A549 (cell line): ENCODE measurements at regions not wholly inside any gene's neighbourhood (a gene's known extent, or its start where the extent isn't known, plus 50 kb on each side); places are given as distances from the start of the nearest gene placed in this dataset.

Source experiments
- BHLHE40 ChIP-seq: IDR thresholded peaks from 2 replicates; pipeline ENCODE4 v1.6.1; 2012; ENCODE audit warnings: low read depth, low read length, inconsistent platforms
- CEBPB ChIP-seq, 2 experiments: fragments of >200 bp in 1 of 2; sonication (Bioruptor Twin) in 1 of 2; formaldehyde crosslinking in 1 of 2; IDR thresholded peaks; 2 replicates each; pipeline ENCODE4 v1.6.1; 2012 to 2016
- JUN ChIP-seq, 2 experiments: fragments of >200 bp; sonication (Bioruptor Twin); formaldehyde crosslinking; IDR thresholded peaks; 2 replicates in 1 of 2; 3 replicates in 1 of 2; pipeline ENCODE4 v1.6.1; 2016 to 2017
- MYC ChIP-seq: IDR thresholded peaks from 2 replicates; pipeline ENCODE4 v1.6.1; 2012; ENCODE audit warnings: mild to moderate bottlenecking, inconsistent platforms, low read length, improper control_type of control experiment, borderline replicate concordance
- NR3C1 ChIP-seq: fragments of >200 bp; sonication (Bioruptor Twin); formaldehyde crosslinking; IDR thresholded peaks from 3 replicates; pipeline ENCODE4 v1.6.1; 2017
- POLR2A ChIP-seq: IDR thresholded peaks from 2 replicates; pipeline ENCODE4 v1.6.1; 2012; ENCODE audit warnings: mild to moderate bottlenecking, low read length
- POLR2AphosphoS2 ChIP-seq: conservative IDR thresholded peaks from 2 replicates; pipeline ENCODE4 v1.6.1; 2012; ENCODE audit warnings: low read length, improper control_type of control experiment, inconsistent platforms
- RCOR1 ChIP-seq: fragments of 150-350 bp; IDR thresholded peaks from 2 replicates; pipeline ENCODE4 v1.6.1; 2014; ENCODE audit warnings: antibody characterized with exemption, low read length, low read depth
- ZFP36 ChIP-seq: fragments of 450-650 bp; IDR thresholded peaks from 2 replicates; pipeline ENCODE4 v1.6.1; 2014; ENCODE audit warnings: borderline replicate concordance; ENCODE audit not compliant: partially characterized antibody
- TF ChIP-seq, protein P1 (sequence below): fragments of >200 bp; sonication (Bioruptor Twin); formaldehyde crosslinking; IDR thresholded peaks from 3 replicates; pipeline ENCODE4 v1.5.1; 2016
- TF ChIP-seq, protein P2 (sequence below): fragments of 200-600 bp; sonication (generic); IDR thresholded peaks from 2 replicates; pipeline ENCODE4 v1.6.1; 2016; ENCODE audit warnings: antibody characterized with exemption, mild to moderate bottlenecking, moderate library complexity
- TF ChIP-seq, protein P3 (sequence below): IDR thresholded peaks from 2 replicates; pipeline ENCODE4 v1.6.1; 2012
- TF ChIP-seq, protein P4 (sequence below): fragments of 450-650 bp; IDR thresholded peaks from 2 replicates; pipeline ENCODE4 v1.6.1; 2014; ENCODE audit warnings: antibody characterized with exemption

DNA sequence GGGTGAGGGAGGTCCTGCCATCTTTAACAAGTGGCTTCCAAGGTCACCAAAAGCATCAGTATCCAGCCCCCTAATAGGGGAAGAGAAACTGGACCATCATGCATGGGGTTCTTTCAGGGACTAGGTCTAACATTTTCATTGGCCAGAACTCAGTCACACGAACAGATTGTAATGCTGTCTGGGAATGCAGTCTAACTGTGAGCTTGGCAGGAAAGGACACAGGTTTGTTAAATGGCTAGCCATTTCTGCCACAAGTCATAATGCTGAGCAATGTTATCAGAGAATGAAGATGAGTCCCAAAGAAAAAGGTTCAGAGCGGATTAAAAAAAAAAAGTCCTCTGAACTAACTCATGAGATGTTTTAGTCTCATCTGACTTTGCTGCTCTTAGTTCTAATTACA lies 70.9 kb upstream of the TNP1 start:
- TF ChIP-seq, protein P1, sequence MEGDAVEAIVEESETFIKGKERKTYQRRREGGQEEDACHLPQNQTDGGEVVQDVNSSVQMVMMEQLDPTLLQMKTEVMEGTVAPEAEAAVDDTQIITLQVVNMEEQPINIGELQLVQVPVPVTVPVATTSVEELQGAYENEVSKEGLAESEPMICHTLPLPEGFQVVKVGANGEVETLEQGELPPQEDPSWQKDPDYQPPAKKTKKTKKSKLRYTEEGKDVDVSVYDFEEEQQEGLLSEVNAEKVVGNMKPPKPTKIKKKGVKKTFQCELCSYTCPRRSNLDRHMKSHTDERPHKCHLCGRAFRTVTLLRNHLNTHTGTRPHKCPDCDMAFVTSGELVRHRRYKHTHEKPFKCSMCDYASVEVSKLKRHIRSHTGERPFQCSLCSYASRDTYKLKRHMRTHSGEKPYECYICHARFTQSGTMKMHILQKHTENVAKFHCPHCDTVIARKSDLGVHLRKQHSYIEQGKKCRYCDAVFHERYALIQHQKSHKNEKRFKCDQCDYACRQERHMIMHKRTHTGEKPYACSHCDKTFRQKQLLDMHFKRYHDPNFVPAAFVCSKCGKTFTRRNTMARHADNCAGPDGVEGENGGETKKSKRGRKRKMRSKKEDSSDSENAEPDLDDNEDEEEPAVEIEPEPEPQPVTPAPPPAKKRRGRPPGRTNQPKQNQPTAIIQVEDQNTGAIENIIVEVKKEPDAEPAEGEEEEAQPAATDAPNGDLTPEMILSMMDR, result no peak
- TF ChIP-seq, protein P2, sequence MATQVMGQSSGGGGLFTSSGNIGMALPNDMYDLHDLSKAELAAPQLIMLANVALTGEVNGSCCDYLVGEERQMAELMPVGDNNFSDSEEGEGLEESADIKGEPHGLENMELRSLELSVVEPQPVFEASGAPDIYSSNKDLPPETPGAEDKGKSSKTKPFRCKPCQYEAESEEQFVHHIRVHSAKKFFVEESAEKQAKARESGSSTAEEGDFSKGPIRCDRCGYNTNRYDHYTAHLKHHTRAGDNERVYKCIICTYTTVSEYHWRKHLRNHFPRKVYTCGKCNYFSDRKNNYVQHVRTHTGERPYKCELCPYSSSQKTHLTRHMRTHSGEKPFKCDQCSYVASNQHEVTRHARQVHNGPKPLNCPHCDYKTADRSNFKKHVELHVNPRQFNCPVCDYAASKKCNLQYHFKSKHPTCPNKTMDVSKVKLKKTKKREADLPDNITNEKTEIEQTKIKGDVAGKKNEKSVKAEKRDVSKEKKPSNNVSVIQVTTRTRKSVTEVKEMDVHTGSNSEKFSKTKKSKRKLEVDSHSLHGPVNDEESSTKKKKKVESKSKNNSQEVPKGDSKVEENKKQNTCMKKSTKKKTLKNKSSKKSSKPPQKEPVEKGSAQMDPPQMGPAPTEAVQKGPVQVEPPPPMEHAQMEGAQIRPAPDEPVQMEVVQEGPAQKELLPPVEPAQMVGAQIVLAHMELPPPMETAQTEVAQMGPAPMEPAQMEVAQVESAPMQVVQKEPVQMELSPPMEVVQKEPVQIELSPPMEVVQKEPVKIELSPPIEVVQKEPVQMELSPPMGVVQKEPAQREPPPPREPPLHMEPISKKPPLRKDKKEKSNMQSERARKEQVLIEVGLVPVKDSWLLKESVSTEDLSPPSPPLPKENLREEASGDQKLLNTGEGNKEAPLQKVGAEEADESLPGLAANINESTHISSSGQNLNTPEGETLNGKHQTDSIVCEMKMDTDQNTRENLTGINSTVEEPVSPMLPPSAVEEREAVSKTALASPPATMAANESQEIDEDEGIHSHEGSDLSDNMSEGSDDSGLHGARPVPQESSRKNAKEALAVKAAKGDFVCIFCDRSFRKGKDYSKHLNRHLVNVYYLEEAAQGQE, result no peak
- TF ChIP-seq POLR2A, result no peak
- no peak for TF ChIP-seq CEBPB (IDR thresholded peaks at IDR 0.05)
- TF ChIP-seq POLR2AphosphoS2, result no peak
- TF ChIP-seq, protein P3, sequence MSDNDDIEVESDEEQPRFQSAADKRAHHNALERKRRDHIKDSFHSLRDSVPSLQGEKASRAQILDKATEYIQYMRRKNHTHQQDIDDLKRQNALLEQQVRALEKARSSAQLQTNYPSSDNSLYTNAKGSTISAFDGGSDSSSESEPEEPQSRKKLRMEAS, result no peak
- no peak for TF ChIP-seq JUN (IDR thresholded peaks at IDR 0.05)
- no peak for TF ChIP-seq MYC
- no peak for TF ChIP-seq BHLHE40
- TF ChIP-seq, protein P4, sequence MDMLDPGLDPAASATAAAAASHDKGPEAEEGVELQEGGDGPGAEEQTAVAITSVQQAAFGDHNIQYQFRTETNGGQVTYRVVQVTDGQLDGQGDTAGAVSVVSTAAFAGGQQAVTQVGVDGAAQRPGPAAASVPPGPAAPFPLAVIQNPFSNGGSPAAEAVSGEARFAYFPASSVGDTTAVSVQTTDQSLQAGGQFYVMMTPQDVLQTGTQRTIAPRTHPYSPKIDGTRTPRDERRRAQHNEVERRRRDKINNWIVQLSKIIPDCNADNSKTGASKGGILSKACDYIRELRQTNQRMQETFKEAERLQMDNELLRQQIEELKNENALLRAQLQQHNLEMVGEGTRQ, result no peak
- no peak for TF ChIP-seq RCOR1
- no peak for TF ChIP-seq NR3C1
- no peak for TF ChIP-seq ZFP36
